CD4-positive, alpha-beta memory T cell (primary cell): ENCODE measurements at regions not wholly inside any gene's neighbourhood (a gene's known extent, or its start where the extent isn't known, plus 50 kb on each side); places are given as distances from the start of the nearest gene placed in this dataset.

Source experiments
- CTCF ChIA-PET: fragments of 350-600 bp; sonication (Branson Sonifier 250); formaldehyde crosslinking; loops from one replicate; lab custom pipeline; 2021; ENCODE audit warnings: inconsistent platforms; ENCODE audit not compliant: partially characterized antibody; lab: Charles Lee
- POLR2A ChIA-PET: fragments of 350-600 bp; sonication (Branson Sonifier 250); formaldehyde crosslinking; loops from one replicate; lab custom pipeline; 2021; ENCODE audit not compliant: partially characterized antibody; lab: Charles Lee
- DNase-seq, 5 donors: peaks; one replicate each; pipeline versions ENCODE4 v3.0.0 to v3.0.0-alpha.2; 2020 to 2022; ENCODE audit warnings: mixed read lengths in 1 of 5
- H3K27ac ChIP-seq: one replicate; pipeline ENCODE4 v1.7.0; 2013; ENCODE audit warnings: low read depth, low read length
- H3K27me3 ChIP-seq: 2 replicates; pipeline ENCODE4 v1.7.0; 2013; ENCODE audit warnings: mild to moderate bottlenecking, low read length, moderate library complexity; ENCODE audit not compliant: insufficient read depth
- H3K36me3 ChIP-seq: 2 replicates; pipeline ENCODE4 v1.7.0; 2013; ENCODE audit warnings: mild to moderate bottlenecking, low read length, moderate library complexity; ENCODE audit not compliant: insufficient read depth
- H3K4me1 ChIP-seq: 2 replicates; pipeline ENCODE4 v1.7.0; 2013; ENCODE audit warnings: mild to moderate bottlenecking, low read length, moderate library complexity; ENCODE audit not compliant: insufficient read depth
- H3K4me3 ChIP-seq, 2 donors: one replicate each; pipeline ENCODE4 v1.7.0; 2013; ENCODE audit warnings: low read length in 2 of 2, mild to moderate bottlenecking in 1 of 2
- H3K9me3 ChIP-seq, 2 donors: one replicate each; pipeline ENCODE4 v1.7.0; 2013; ENCODE audit warnings: low read length in 2 of 2, control low read depth in 1 of 2; ENCODE audit not compliant: control insufficient read depth in 1 of 2
- H3K27ac Mint-ChIP-seq, 7 donors: one replicate each; pipeline ENCODE4 v1.8.0; 2020 to 2021; ENCODE audit warnings: mixed read lengths in 7 of 7, mild to moderate bottlenecking in 6 of 7, inconsistent platforms in 3 of 7, moderate library complexity in 3 of 7
- H3K27me3 Mint-ChIP-seq, 2 donors: one replicate each; pipeline ENCODE4 v1.8.0; 2020 to 2021; ENCODE audit warnings: mixed read lengths in 2 of 2
- H3K36me3 Mint-ChIP-seq, 2 donors: one replicate each; pipeline ENCODE4 v1.8.0; 2020 to 2021; ENCODE audit warnings: mixed read lengths in 2 of 2, inconsistent platforms in 1 of 2, mild to moderate bottlenecking in 1 of 2
- H3K4me1 Mint-ChIP-seq, 4 donors: one replicate each; pipeline ENCODE4 v1.8.0; 2020 to 2021; ENCODE audit warnings: mixed read lengths in 4 of 4, mild to moderate bottlenecking in 1 of 4
- H3K4me3 Mint-ChIP-seq, 8 donors: one replicate each; pipeline ENCODE4 v1.8.0; 2020 to 2021; ENCODE audit warnings: mixed read lengths in 8 of 8, mild to moderate bottlenecking in 7 of 8, moderate library complexity in 6 of 8, inconsistent platforms in 3 of 8
- H3K9me3 Mint-ChIP-seq, 8 donors: one replicate each; pipeline ENCODE4 v1.8.0; 2020 to 2021; ENCODE audit warnings: mixed read lengths in 8 of 8, mild to moderate bottlenecking in 5 of 8, inconsistent platforms in 3 of 8, moderate library complexity in 1 of 8
- intact Hi-C: fragments of 100-400 bp; cut with micrococcal nuclease; formaldehyde crosslinking; loops from one replicate; pipeline ENCODE4 v1.15.1; 2023

DNA sequence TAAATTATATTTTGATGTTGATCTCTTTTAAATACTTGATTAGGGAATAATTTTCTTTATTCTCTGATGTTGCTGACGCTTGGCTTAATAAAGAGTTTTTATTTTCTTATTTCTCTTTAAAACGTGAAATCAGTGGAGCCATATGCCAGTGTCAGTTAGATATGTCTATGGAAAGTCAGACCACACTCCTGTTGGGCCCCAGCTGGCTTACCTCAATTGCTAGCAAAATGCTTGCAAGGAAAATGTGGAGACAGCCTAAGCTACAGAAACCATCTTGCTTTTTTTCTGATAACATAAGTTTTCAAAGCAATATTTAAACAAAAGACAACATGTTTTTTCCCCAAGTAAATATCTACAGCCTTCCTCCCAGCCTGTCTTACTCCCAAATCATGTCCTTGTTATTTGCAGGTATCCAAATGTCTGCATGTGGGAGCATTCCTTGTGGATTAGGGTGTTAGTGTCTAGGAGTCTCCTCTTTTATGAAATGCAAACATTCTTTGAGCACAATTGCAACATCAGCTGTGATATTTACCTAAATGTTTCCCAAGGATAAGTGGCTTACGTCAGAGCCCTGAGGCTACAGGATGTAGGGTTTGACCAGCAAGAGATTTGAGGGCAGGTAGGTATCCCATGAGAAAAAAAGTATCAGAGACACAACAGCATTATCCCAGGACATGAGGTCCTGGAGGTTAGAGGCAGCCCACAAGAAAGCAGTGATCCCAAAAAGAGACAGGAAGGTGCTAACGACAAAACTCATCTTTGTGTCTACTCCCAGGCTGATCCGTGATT is 117.2 kb upstream of the KCNJ15 start:
- Histone ChIP-seq H3K27ac (no peak overlapping the region), H3K4me1 (no peaks in the 10 kb centered on the region), H3K9me3 (no peaks in the 10 kb centered on the region), H3K36me3 (no peaks in the 10 kb centered on the region), H3K27me3 (peaks cover 3% of the 10 kb centered on the region), H3K4me3 (no peak overlapping the region)
- DNase-seq: no peak
- CTCF ChIA-PET: no interaction called here
- Mint-ChIP-seq H3K4me1 (no peaks in the 10 kb centered on the region), H3K27me3 (peaks cover 5 to 7% of the 10 kb centered on the region in 2 donors), H3K36me3 (no peaks in the 10 kb centered on the region), H3K4me3 (no peak overlapping the region), H3K27ac (no peak overlapping the region), H3K9me3 (peaks cover 0 to 13% (median 6%) of the 10 kb centered on the region in 8 donors)
- intact Hi-C loops: no loop called here
- POLR2A ChIA-PET: no interaction called here

DNA sequence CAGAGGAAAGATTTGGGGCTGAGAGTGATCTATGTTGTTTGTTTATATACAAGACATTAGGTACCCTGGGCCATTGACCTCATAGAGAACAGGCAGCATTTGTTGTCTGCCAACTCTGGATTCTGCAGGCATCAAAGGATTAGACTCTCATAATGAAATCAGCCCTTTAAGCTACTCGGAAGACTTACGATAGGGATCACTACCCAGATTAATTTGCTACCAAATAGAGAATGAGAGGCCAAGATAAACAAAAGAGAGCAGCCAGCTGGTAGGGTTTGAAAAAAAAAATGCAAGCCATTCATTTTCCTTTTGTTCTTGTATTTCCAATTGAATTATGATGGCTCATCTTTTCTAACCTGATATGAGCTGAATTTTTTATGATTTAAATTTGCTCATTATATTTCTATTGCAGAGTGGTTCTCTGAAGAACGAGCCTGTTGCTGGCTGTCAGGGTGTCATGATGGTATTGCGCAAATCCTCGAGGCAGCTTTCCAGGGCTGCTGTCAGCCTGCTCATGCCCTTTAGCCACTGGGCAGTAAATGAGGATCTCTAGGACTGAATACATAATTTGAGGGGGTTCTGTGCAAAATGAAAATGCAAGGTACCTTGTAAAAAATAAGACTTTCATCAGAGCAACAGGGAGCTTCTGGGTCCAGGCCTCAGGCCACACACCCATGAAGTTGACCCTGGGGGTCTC is 116.4 kb upstream of the KCNJ15 start:
- Mint-ChIP-seq H3K9me3 (peaks cover 1 to 21% (median 11%) of the 10 kb centered on the region in 8 donors), H3K4me3 (no peak overlapping the region), H3K27ac (no peak overlapping the region), H3K4me1 (no peaks in the 10 kb centered on the region), H3K27me3 (peaks cover 5 to 6% of the 10 kb centered on the region in 2 donors), H3K36me3 (no peaks in the 10 kb centered on the region)
- intact Hi-C loops: no loop called here
- ChIA-PET CTCF (no interaction called here), POLR2A (no interaction called here)
- no peak overlapping the region for H3K4me3 ChIP-seq
- H3K36me3 ChIP-seq: no peaks in the 10 kb centered on the region
- H3K4me1 ChIP-seq: no peaks in the 10 kb centered on the region
- H3K27me3 ChIP-seq: peaks cover 3% of the 10 kb centered on the region
- no peak for DNase-seq
- H3K27ac ChIP-seq: no peak overlapping the region
- H3K9me3 ChIP-seq: no peaks in the 10 kb centered on the region

DNA sequence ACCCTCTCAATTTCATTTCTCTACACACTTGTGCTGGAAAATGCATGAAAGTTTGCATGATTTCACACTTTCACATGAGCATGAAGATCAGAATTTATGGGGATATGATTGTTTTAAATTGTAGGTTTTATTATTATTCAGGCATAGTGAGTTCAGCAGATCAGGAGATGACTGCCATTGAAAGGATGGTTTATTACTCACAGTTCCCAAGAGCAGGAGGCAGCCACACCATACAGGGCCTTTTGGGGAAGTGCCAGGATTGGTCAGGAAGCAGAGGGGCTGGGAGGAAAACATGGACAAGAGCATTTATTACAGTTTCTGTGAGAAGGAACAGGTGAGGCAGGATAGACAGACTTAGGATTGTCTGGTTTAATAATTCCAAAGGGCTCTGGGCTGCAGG is 114.6 kb upstream of the KCNJ15 start:
- peaks cover 3% of the 10 kb centered on the region for H3K27me3 ChIP-seq
- DNase-seq: no peak
- no peaks in the 10 kb centered on the region for H3K4me1 Mint-ChIP-seq
- peaks cover 5 to 9% of the 10 kb centered on the region in 2 donors for H3K27me3 Mint-ChIP-seq
- ChIA-PET POLR2A (no interaction called here), CTCF (no interaction called here)
- H3K4me3 Mint-ChIP-seq: no peak overlapping the region
- H3K4me1 ChIP-seq: no peaks in the 10 kb centered on the region
- no peaks in the 10 kb centered on the region for H3K9me3 ChIP-seq
- no peaks in the 10 kb centered on the region for H3K36me3 Mint-ChIP-seq
- no peak overlapping the region for H3K27ac ChIP-seq
- H3K36me3 ChIP-seq: no peaks in the 10 kb centered on the region
- H3K9me3 Mint-ChIP-seq: peaks cover 3 to 23% (median 14%) of the 10 kb centered on the region in 8 donors
- intact Hi-C loops: no loop called here
- no peak overlapping the region for H3K4me3 ChIP-seq
- no peak overlapping the region for H3K27ac Mint-ChIP-seq

DNA sequence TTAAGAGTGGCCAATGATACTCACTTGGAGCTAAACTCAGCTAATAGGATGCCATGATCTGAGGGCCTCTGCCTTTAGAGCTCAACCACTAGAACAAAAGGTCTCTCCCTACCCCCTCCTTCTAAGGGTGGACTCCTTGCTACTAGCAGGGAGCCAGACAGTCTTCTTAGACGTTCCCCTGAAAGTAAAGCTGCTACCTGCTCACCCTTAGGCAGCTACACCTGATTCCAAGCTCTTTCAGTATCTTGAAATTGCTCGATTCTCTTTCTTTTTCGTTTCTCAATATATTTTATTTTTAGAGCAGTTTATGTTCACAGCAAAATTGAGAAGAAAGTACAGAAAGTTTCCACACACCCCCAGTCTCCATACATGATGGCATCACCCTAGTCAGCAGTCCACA is 112.6 kb upstream of the KCNJ15 start:
- no peak overlapping the region for H3K4me3 Mint-ChIP-seq
- no peaks in the 10 kb centered on the region for H3K36me3 Mint-ChIP-seq
- Histone ChIP-seq H3K4me1 (no peaks in the 10 kb centered on the region), H3K9me3 (no peaks in the 10 kb centered on the region), H3K27ac (no peak overlapping the region), H3K36me3 (no peaks in the 10 kb centered on the region), H3K27me3 (peaks cover 3% of the 10 kb centered on the region), H3K4me3 (no peak overlapping the region)
- no peak for DNase-seq
- CTCF ChIA-PET: no interaction called here
- H3K9me3 Mint-ChIP-seq: peaks cover 3 to 23% (median 14%) of the 10 kb centered on the region in 8 donors
- H3K4me1 Mint-ChIP-seq: no peaks in the 10 kb centered on the region
- intact Hi-C loops: no loop called here
- H3K27ac Mint-ChIP-seq: no peak overlapping the region
- POLR2A ChIA-PET: no interaction called here
- peaks cover 5 to 7% of the 10 kb centered on the region in 2 donors for H3K27me3 Mint-ChIP-seq

DNA sequence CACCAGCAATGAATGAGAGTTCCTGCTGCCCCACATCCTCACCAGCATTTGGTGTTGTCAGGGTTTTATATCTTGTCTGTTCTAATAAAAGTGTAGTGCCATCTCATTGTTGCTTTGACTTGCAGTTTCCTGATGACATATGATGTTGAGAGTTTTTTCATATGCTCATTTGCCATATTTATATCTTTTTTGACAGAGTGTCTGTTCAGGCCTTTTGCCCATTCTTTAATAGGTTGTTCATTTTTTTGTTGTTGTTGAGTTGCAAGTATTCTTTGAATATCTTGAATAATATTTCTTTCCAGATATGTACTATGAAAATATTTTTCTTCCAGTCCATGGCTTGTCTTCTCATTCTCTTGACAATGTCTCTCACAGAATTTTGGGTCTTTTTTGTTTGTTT is 111.7 kb upstream of the KCNJ15 start:
- Histone ChIP-seq H3K27ac (no peak overlapping the region), H3K36me3 (no peaks in the 10 kb centered on the region), H3K9me3 (no peaks in the 10 kb centered on the region), H3K4me1 (no peaks in the 10 kb centered on the region), H3K27me3 (peaks cover 3% of the 10 kb centered on the region), H3K4me3 (no peak overlapping the region)
- DNase-seq: no peak
- ChIA-PET POLR2A (no interaction called here), CTCF (no interaction called here)
- H3K27ac Mint-ChIP-seq: no peak overlapping the region
- H3K36me3 Mint-ChIP-seq: no peaks in the 10 kb centered on the region
- H3K27me3 Mint-ChIP-seq: peaks cover 5 to 7% of the 10 kb centered on the region in 2 donors
- intact Hi-C loops: no loop called here
- H3K4me1 Mint-ChIP-seq: no peaks in the 10 kb centered on the region
- no peak overlapping the region for H3K4me3 Mint-ChIP-seq
- H3K9me3 Mint-ChIP-seq: peaks cover 3 to 23% (median 14%) of the 10 kb centered on the region in 8 donors

DNA sequence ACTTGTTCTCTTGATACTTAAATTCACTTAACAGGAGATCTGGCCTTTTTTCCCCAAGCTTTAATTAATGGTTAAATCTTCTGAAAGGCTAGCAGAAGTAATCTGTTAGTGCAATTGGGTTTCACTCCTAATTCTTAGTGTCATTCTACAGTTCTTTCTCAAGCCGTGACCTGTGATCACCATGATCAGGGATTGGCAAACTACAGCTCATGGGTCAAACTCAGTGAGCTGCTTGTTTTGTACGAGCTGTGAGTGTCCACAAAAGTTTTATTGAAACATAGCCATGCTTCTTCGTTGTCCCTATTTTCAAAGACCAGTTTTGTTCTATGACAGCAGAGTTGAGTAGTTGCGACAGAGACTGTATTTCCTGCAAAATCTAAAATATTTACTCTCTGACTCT is 109.4 kb upstream of the KCNJ15 start:
- H3K27ac ChIP-seq: no peak overlapping the region
- no peaks in the 10 kb centered on the region for H3K36me3 ChIP-seq
- POLR2A ChIA-PET: no interaction called here
- Mint-ChIP-seq H3K9me3 (peaks cover 3 to 23% (median 13%) of the 10 kb centered on the region in 8 donors), H3K27me3 (peaks cover 5 to 6% of the 10 kb centered on the region in 2 donors), H3K4me1 (no peaks in the 10 kb centered on the region), H3K36me3 (no peaks in the 10 kb centered on the region), H3K4me3 (no peak overlapping the region), H3K27ac (no peak overlapping the region)
- no peaks in the 10 kb centered on the region for H3K4me1 ChIP-seq
- H3K27me3 ChIP-seq: no peaks in the 10 kb centered on the region
- DNase-seq: no peak
- H3K9me3 ChIP-seq: no peaks in the 10 kb centered on the region
- CTCF ChIA-PET: no interaction called here
- H3K4me3 ChIP-seq: no peak overlapping the region
- intact Hi-C loops: no loop called here

DNA sequence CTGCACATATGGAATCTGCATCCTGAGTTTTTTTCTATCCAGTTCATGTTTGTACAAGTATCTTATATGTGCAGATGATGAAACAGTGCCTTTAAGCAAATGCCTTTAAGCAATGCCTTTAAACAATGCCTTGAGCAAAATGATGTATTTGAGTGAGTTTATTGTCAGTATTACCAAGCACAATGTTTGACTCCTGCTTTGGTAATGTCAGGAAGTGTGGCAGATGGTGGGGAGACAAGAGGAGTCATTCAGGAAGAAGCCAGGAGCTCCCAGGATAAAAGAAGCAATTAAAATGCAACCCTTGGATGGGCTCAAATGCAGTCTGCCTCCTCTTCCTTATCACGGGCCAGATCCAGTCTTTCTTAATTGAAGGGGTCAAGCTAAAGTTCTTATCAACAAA is 108.7 kb upstream of the KCNJ15 start:
- Mint-ChIP-seq H3K36me3 (no peaks in the 10 kb centered on the region), H3K4me1 (no peaks in the 10 kb centered on the region), H3K4me3 (no peak overlapping the region), H3K27ac (no peak overlapping the region), H3K27me3 (peaks cover 5 to 11% of the 10 kb centered on the region in 2 donors), H3K9me3 (peaks cover 3 to 20% (median 13%) of the 10 kb centered on the region in 8 donors)
- Histone ChIP-seq H3K27ac (no peak overlapping the region), H3K36me3 (no peaks in the 10 kb centered on the region), H3K4me3 (no peak overlapping the region), H3K9me3 (no peaks in the 10 kb centered on the region), H3K27me3 (no peaks in the 10 kb centered on the region), H3K4me1 (no peaks in the 10 kb centered on the region)
- no peak for DNase-seq
- ChIA-PET CTCF (interaction anchor here (1.2 kb wide), 1 partner anchor 11 kb away, joined by 3 read pairs; no protein-coding TSS in a partner anchor), POLR2A (no interaction called here)
- intact Hi-C loops: no loop called here
